HG02678 (cell line): ENCODE measurements at regions not wholly inside any gene's neighbourhood (a gene's known extent, or its start where the extent isn't known, plus 50 kb on each side); places are given as distances from the start of the nearest gene placed in this dataset.

ENCODE experiments used
- ATAC-seq: cut with Tn5 transposase; IDR thresholded peaks from one replicate; pipeline ENCODE4 v1.9.1; 2021; ENCODE audit warnings: mild to moderate bottlenecking, moderate library complexity; ENCODE audit not compliant: unreplicated experiment

- ATAC-seq = no peak
Measured at GRCh38 chr9:88657893-88658292, 122.9 kb downstream of the NXNL2 start.

GRCh38 chr9:88658311-88658822 is 123.4 kb downstream of the NXNL2 start:
- no peak for ATAC-seq

GRCh38 chr9:88659126-88659525 is 124.1 kb downstream of the NXNL2 start:
- ATAC-seq = no peak

GRCh38 chr9:88660611-88661010 is 125.6 kb downstream of the NXNL2 start:
- ATAC-seq = no peak

GRCh38 chr9:88661759-88662158 is 126.8 kb downstream of the NXNL2 start:
- ATAC-seq = no peak

GRCh38 chr9:88663771-88664419 is 128.9 kb downstream of the NXNL2 start:
- ATAC-seq = no peak

GRCh38 chr9:88664773-88665172 is 129.8 kb downstream of the NXNL2 start:
- ATAC-seq = no peak

- no peak for ATAC-seq
Measured at GRCh38 chr9:88672874-88673689, 138.1 kb downstream of the NXNL2 start.

- no peak for ATAC-seq
Measured at GRCh38 chr9:88673886-88674285, 138.9 kb downstream of the NXNL2 start.

GRCh38 chr9:88676644-88677043 is 141.7 kb downstream of the NXNL2 start:
- ATAC-seq = no peak

- ATAC-seq = no peak
Measured at GRCh38 chr9:88678008-88678407, 143.0 kb downstream of the NXNL2 start.

- no peak for ATAC-seq
Measured at GRCh38 chr9:88678431-88678830, 143.5 kb downstream of the NXNL2 start.

- no peak for ATAC-seq
Measured at GRCh38 chr9:88680041-88680440, 145.1 kb downstream of the NXNL2 start.

GRCh38 chr9:88680505-88681160 is 145.7 kb downstream of the NXNL2 start:
- no peak for ATAC-seq

GRCh38 chr9:88681434-88681833 is 146.5 kb downstream of the NXNL2 start:
- no peak for ATAC-seq

GRCh38 chr9:88682431-88682831 is 147.5 kb downstream of the NXNL2 start:
- ATAC-seq = no peak

- no peak for ATAC-seq
Measured at GRCh38 chr9:88684046-88684445, 149.1 kb downstream of the NXNL2 start.

GRCh38 chr9:88684845-88685244 is 149.9 kb downstream of the NXNL2 start:
- no peak for ATAC-seq

- ATAC-seq = no peak
Measured at GRCh38 chr9:88685966-88686365, 151.0 kb downstream of the NXNL2 start.

- no peak for ATAC-seq
Measured at GRCh38 chr9:88689509-88690298, 154.7 kb downstream of the NXNL2 start.

GRCh38 chr9:88690628-88691027 is 155.7 kb downstream of the NXNL2 start:
- no peak for ATAC-seq
